A204.1 (cell line): ENCODE measurements at regions not wholly inside any gene's neighbourhood (a gene's known extent, or its start where the extent isn't known, plus 50 kb on each side); places are given as distances from the start of the nearest gene placed in this dataset.
"Not testable (repeated sequence)": the region's sequence is repeated elsewhere in the genome, so short reads cannot be mapped to it uniquely, and the experiment has no call there.

Experiments
- FAIRE-seq: peaks from 2 replicates; lab custom pipeline; 2012; peaks lifted over from hg19 to GRCh38; lab: Jason Lieb, UNC

DNA sequence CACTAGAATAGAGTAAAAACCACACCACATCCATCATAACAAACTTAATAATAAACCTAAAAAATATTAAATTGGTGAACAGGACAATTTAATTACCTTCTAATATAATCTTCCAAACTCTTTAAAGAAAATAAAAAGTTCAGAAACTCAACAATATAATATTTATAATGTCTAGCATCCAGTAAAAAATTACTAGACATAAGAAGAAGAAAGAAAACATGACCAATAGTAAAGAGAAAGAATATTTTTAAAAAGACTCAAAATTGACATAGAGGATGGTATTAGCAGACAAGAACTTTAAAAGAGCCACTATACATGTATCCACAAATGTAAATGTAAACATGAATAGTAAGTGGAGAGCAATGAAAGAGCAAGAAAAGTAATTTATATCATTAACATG lies 388.4 kb downstream of the TFEC start:
- FAIRE-seq = no peak

DNA sequence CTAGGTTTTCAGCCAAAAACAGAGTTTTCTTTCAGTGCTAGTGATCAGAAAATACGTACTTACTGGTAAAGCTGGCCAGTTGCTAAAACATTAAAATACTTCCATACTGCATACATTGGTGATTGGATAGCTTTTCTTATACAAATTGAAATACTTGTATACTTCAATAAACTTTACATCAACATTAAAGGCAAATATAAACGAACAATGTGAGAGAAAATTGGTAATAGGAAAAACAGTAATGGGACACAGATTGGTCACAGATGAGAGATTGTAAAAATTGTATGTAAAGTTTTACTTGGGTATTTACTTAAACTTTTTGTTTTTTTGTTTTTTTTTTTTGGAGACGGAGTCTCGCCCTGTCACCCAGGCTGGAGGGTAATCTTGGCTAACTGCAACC lies 391.7 kb downstream of the TFEC start:
- FAIRE-seq = peak; percentile 3

DNA sequence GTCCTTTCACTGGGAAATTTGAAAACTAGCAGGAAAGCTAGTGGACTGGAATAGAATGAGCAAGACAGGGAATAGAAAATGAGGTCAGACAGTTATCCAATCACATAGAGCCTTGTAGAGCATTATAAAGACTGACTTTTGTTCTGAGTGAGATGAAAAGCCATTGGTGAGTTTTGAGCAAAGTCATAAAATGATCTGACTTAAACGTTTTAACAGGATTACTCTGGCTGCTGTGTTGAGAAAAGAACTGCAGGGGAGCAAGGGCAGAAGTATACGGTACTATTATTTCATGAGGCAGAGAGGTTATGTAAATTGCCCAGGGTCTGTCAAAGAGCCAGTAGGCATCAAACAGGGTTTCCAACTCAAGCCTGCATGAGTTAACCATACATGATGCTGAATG lies 393.4 kb downstream of the TFEC start:
- no peak for FAIRE-seq

GRCh38 chr7:115635876-115636275 lies 394.7 kb downstream of the TFEC start:
- FAIRE-seq = no peak

GRCh38 chr7:115635376-115635775 lies 395.2 kb downstream of the TFEC start:
- no peak for FAIRE-seq

GRCh38 chr7:115634633-115635032 lies 395.9 kb downstream of the TFEC start:
- peak; percentile 41 for FAIRE-seq

GRCh38 chr7:115632636-115633035 lies 397.9 kb downstream of the TFEC start:
- no peak for FAIRE-seq

DNA sequence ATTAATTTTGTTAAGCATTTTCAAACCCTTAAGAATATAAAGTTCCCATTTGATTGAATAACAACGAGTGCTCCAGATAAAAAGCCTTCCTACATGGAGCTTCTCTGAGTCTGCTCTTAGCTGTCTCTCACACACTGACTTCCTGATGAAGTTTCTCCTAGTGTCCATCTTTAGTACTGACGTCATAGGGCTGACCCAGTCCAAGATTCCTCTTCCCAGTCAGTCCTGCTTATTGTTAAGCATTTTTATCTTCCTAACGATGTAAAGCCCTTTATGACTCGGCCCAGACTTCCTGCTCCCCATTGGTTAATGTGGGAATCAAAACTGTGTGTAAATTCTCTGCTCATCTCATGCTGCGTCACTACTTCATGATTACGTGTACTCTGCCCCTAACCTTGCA lies 398.8 kb downstream of the TFEC start:
- no peak for FAIRE-seq

- FAIRE-seq = no peak
Measured at GRCh38 chr7:115630049-115630448, 400.5 kb downstream of the TFEC start.

- FAIRE-seq = no peak
Measured at GRCh38 chr7:115618676-115619075, 411.9 kb downstream of the TFEC start.

- FAIRE-seq = no peak
Measured at GRCh38 chr7:115613836-115614235, 416.7 kb downstream of the TFEC start.

DNA sequence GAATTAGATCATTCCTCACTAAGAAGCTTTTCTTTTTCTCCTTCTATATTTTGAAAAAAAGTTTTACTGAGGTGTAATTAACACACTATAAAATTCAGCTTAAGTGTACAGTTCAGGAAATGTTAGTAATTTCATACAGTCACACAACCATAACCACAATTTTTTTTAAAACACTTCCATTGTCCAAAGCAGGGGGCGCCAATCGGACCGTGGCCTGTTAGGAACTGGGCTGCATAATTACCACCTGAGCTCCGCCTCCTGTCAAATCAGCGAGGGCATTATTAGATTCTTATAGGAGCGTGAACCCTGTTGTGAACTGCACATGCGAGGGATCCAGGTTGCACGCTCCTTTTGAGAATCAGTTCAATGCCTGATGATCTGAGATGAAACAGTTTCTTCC lies 427.1 kb downstream of the TFEC start:
- no peak for FAIRE-seq

DNA sequence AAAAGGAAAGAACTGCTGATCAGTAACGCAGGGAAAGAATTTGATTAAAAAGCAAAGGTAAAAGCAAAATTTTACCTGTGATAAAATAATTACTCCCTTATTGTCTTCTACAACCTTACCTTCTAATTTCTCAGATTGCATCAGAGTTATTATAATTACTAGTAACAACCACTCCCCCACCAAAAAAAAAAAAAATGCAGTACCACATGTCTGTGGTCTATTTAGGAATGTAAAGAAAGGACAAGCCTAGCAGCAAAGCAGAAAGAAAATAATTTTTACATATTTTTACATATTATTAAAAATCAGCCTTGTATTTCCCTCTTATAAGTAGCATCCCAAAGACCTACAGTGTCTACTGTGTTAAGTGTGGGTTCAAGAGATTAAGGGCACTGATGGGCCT lies 430.4 kb downstream of the TFEC start:
- FAIRE-seq = no peak

DNA sequence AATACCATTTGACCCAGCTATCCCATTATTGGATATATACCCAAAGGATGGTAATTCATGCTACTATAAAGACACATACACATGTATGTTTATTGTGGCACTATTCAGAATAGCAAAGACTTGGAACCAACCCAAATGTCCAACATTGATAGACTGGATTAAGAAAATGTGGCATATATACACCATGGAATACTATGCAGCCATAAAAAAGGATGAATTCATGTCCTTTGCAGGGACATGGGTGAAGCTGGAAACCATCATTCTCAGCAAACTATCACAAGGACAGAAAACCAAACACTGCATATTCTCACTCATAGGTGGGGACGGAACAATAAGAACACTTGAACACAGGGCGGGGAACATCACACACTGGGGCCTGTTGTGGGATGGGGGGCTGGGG lies 431.4 kb downstream of the TFEC start:
- not testable (repeated sequence) for FAIRE-seq

DNA sequence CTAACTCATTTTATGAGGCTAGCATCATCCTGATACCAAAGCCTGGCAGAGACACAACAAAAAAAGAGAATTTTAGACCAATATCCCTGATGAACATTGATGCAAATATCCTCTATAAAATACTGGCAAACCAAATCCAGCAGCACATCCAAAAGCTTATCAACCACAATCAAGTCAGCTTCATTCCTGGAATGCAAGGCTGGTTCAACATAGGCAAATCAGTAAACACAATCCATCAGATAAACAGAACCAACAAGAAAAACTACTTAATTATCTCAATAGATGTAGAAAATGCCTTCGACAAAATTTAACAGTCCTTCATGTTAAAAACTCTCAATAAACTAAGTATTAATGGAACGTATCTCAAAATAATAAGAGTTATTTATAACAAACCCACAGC lies 433.3 kb downstream of the TFEC start:
- FAIRE-seq = not testable (repeated sequence)

GRCh38 chr7:115593111-115593510 lies 437.5 kb downstream of the TFEC start:
- FAIRE-seq = no peak

DNA sequence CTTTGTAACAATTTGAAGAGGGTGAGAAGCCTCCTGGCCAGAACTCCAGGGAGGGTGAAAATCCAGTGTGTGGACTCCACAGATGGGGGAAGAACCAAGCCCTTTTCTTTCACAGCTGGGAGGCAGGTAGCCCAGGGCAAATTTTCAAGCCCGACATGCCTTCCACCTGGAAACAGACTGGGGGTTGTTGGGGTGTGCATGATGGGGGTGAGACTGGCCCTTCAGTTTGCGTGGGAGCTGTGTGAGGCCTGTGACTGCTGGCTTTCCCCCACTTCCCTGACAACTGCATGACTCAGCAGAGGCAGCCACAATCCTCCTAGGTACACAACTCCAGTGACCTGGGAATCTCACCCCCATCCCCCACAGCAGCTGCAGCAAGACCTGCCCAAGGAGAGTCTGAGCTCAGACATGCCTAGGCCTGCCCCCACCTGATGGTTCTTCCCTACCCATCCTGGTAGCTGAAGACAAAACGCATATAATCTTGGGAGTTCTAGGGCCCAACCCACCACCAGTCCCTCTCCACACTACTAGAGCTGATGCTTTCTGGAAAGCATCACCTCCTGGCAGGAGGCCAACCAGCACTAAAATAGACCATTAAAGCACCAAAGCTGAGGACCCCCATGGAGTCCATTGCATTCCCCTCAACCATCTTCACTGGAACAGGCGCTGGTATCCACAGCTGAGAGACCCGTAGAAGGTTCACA lies 445.4 kb downstream of the TFEC start:
- no peak for FAIRE-seq

GRCh38 chr7:115582956-115583355 lies 447.6 kb downstream of the TFEC start:
- FAIRE-seq = no peak

DNA sequence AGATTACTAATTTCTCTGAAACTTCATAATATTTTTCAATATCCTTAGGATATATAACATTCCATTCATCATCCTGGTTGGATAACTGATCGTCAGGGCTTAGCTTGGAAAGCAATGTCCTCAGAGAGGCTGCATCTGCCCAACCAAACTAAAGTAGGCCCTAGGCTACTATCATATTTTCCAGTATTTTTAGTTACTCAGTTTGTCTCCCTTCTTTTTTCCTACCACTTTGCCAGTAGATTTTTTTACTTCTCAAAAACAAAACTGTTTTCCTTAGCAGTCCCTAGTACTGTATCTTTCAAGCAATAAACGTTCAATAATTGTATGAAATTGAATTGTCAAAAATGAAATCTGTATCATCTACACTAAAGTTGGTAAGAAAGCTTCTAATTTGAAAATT lies 452.0 kb downstream of the TFEC start:
- peak; percentile 87 for FAIRE-seq

DNA sequence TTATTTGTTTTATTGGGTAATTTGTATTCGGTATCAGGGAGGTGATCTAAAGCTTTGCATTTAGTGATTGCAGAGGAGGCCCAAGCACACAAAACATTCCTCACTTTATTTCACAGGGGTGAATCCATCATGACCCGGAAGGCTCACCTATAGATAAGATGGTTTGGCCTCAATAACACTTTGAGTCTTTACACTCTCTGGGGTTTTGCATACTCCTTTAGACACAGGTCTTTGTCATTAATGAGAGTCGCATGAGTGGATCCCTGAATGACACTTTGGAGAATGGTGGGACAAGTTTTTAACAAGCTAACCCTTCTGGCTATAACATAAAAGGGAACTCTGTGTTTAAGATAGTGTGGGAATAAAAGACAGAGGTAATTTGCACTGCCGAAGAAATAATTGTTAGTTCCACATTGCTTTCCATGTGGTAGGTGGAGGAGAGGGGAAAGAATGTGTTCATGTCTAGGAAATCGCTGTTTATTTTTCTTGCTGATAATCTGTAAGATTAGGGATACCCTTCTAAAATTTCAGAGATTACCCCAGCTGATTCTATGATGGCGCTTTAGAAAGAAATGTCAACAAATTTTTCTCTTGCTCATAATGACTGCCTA lies 455.8 kb downstream of the TFEC start:
- no peak for FAIRE-seq

DNA sequence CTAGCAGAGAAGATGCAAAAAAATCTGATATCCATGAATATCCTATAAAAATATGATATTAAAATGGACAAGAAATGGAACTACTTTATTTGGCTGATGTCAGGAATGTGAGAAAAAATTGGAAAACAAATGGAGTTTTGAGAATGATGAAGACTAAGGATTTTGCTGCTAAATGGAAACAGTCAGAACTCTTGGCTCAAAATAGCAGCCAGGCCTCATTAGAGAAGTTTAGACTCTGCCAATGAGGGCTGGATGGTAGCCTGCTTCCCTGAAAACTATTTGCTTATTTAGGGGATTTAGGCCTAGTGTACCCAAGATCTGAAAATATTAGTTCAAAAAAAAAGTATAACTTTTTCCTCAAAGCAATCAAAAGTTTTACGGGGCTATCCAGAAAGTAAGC lies 458.5 kb downstream of the TFEC start:
- FAIRE-seq = peak; percentile 100

GRCh38 chr7:115561335-115562110 lies 469.0 kb downstream of the TFEC start:
- FAIRE-seq = no peak

GRCh38 chr7:115559877-115560276 lies 470.7 kb downstream of the TFEC start:
- no peak for FAIRE-seq

GRCh38 chr7:115558161-115558560 lies 472.4 kb downstream of the TFEC start:
- peak; percentile 74 for FAIRE-seq
